B cell (primary cell): ENCODE measurements at regions not wholly inside any gene's neighbourhood (a gene's known extent, or its start where the extent isn't known, plus 50 kb on each side); places are given as distances from the start of the nearest gene placed in this dataset.

Experiments used
- ATAC-seq: fragments of 200-7000 bp; cut with Tn5 transposase; one replicate; pipeline ENCODE4 v1.10.0; 2021; ENCODE audit warnings: low read depth, mild to moderate bottlenecking, moderate number of reproducible peaks, moderate library complexity
- CTCF ChIA-PET: fragments of 350-600 bp; sonication (Branson Sonifier 250); formaldehyde crosslinking; loops from one replicate; lab custom pipeline; 2021; ENCODE audit warnings: antibody characterized with exemption, inconsistent platforms; lab: Charles Lee
- POLR2A ChIA-PET: fragments of 350-600 bp; sonication (Branson Sonifier 250); formaldehyde crosslinking; loops from one replicate; lab custom pipeline; 2021; ENCODE audit warnings: antibody characterized with exemption; lab: Charles Lee
- DNase-seq: peaks from one replicate; pipeline ENCODE4 v3.0.0; 2013
- H2AFZ ChIP-seq: 2 replicates; pipeline ENCODE4 v1.6.1; 2012; ENCODE audit warnings: mild to moderate bottlenecking, low read depth, low read length; ENCODE audit not compliant: insufficient read depth, poor library complexity, severe bottlenecking
- H3K27ac ChIP-seq, 2 donors: 1 replicate in 1 of 2; 2 replicates in 1 of 2; pipeline ENCODE4 v1.5.1; 2012 to 2013; ENCODE audit warnings: low read length in 2 of 2, mild to moderate bottlenecking in 2 of 2, moderate library complexity in 1 of 2
- H3K27me3 ChIP-seq, 4 experiments: fragments of 200-600 bp in 1 of 4; sonication (generic) in 1 of 4; replicated peaks in 1 of 4; 1 replicate in 2 of 4; 2 replicates in 2 of 4; pipeline versions ENCODE4 v1.6.1 to v1.7.0; 2013 to 2016; ENCODE audit warnings: low read length in 3 of 4, mild to moderate bottlenecking in 2 of 4, mixed read lengths in 1 of 4, moderate library complexity in 1 of 4; ENCODE audit not compliant: insufficient read depth in 4 of 4, control insufficient read depth in 3 of 4; ENCODE audit errors: control extremely low read depth in 1 of 4
- H3K36me3 ChIP-seq, 2 experiments: replicated peaks in 1 of 2; 1 replicate in 1 of 2; 2 replicates in 1 of 2; pipeline versions ENCODE4 v1.6.1 to v1.7.1; 2013; ENCODE audit warnings: low read length in 1 of 2; ENCODE audit not compliant: insufficient read depth in 2 of 2, control insufficient read depth in 1 of 2; ENCODE audit errors: control extremely low read depth in 1 of 2, extremely low read depth in 1 of 2
- H3K4me1 ChIP-seq, 2 donors: fragments of 200-600 bp in 1 of 2; sonication (generic) in 1 of 2; 1 replicate in 1 of 2; 2 replicates in 1 of 2; pipeline versions ENCODE4 v1.5.1 to v1.6.1; 2013 to 2017; ENCODE audit warnings: low read length in 2 of 2; ENCODE audit not compliant: control insufficient read depth in 2 of 2, insufficient read depth in 2 of 2
- H3K4me2 ChIP-seq: replicated peaks from 2 replicates; pipeline ENCODE3; 2012; ENCODE audit warnings: mild to moderate bottlenecking, low read depth, low read length; ENCODE audit not compliant: poor library complexity, severe bottlenecking
- H3K4me3 ChIP-seq, 5 experiments: fragments of 200-600 bp in 1 of 5; sonication (generic) in 1 of 5; 1 replicate in 3 of 5; 2 replicates in 2 of 5; pipeline versions ENCODE4 v1.5.1 to v1.7.0; 2011 to 2016; ENCODE audit warnings: low read length in 4 of 5, mild to moderate bottlenecking in 4 of 5, low read depth in 2 of 5, control low read depth in 1 of 5, moderate library complexity in 1 of 5; ENCODE audit not compliant: insufficient read depth in 1 of 5; ENCODE audit errors: control extremely low read depth in 1 of 5, extremely low read depth in 1 of 5
- H3K79me2 ChIP-seq: fragments of 200-600 bp; sonication (generic); one replicate; pipeline ENCODE4 v1.6.0; 2016; ENCODE audit warnings: low read length; ENCODE audit not compliant: control insufficient read depth, insufficient read depth
- H3K9ac ChIP-seq: fragments of 200-600 bp; sonication (generic); 2 replicates; pipeline ENCODE4 v1.6.1; 2017; ENCODE audit warnings: mild to moderate bottlenecking, low read length, moderate library complexity
- H3K9me3 ChIP-seq, 3 donors: one replicate each; pipeline versions ENCODE4 v1.6.1 to v1.7.1; 2013; ENCODE audit warnings: low read length in 2 of 3; ENCODE audit not compliant: control insufficient read depth in 2 of 3, insufficient read depth in 1 of 3; ENCODE audit errors: control extremely low read depth in 1 of 3
- H4K20me1 ChIP-seq: 2 replicates; pipeline ENCODE4 v1.6.0; 2012; ENCODE audit warnings: mild to moderate bottlenecking, low read length; ENCODE audit not compliant: insufficient read depth, control insufficient read depth, poor library complexity, severe bottlenecking
- H3K27ac Mint-ChIP-seq: one replicate; pipeline ENCODE4 v1.8.0; 2021; ENCODE audit warnings: mixed read lengths
- H3K27me3 Mint-ChIP-seq: one replicate; pipeline ENCODE4 v1.8.0; 2021; ENCODE audit warnings: mixed read lengths
- H3K4me1 Mint-ChIP-seq: one replicate; pipeline ENCODE4 v1.8.0; 2021; ENCODE audit warnings: mixed read lengths
- H3K4me3 Mint-ChIP-seq: one replicate; pipeline ENCODE4 v1.8.0; 2021; ENCODE audit warnings: mixed read lengths
- H3K9me3 Mint-ChIP-seq: one replicate; pipeline ENCODE4 v1.8.0; 2022; ENCODE audit warnings: mixed read lengths; ENCODE audit not compliant: insufficient read depth
- EZH2 ChIP-seq: IDR thresholded peaks from 2 replicates; pipeline ENCODE4 v1.6.1; 2012; ENCODE audit warnings: borderline replicate concordance, low read depth, mild to moderate bottlenecking, moderate library complexity, low read length; ENCODE audit not compliant: insufficient read depth, poor library complexity, severe bottlenecking
- WGBS: methylation state at CpG from one replicate; pipeline ENCODE4 v1.1.5; 2013; ENCODE audit warnings: missing lambda C conversion rate; ENCODE audit not compliant: insufficient coverage; 5-methylcytosine and 5-hydroxymethylcytosine counted together
- intact Hi-C: fragments of 100-400 bp; cut with micrococcal nuclease; formaldehyde crosslinking; loops from one replicate; pipeline ENCODE4 v1.10.0; 2022
- TF ChIP-seq, protein P1 (sequence below): fragments of 200-600 bp; IDR thresholded peaks from one replicate; pipeline ENCODE4 v1.8.0; 2022; ENCODE audit warnings: antibody characterized with exemption, mild to moderate bottlenecking

DNA sequence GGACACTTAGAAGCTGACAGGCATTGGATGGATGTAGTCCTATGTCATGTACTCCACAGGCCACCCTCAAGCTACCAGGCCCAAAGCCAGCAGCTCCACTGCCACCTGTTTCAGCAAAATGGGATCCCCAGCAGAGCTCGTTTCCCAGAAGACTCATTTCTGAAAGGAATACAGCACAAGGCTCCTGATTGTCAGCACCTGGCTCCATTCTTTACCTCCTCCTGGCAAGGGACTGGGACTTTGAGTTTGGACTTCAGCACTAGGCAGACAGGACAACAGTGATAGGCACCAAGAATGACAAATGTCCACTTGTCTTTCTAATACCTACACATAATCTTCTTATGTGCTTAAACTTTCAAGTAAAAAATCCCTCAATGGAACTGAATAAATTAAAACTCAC lies 150.4 kb upstream of the RXFP2 start:
- no peaks in the 10 kb centered on the region for H3K27me3 ChIP-seq
- DNase-seq = no peak
- intact Hi-C loops = no loop called here
- H3K27me3 Mint-ChIP-seq = peaks cover 3% of the 10 kb centered on the region
- H3K27ac Mint-ChIP-seq = no peak overlapping the region
- H3K27ac ChIP-seq = no peak overlapping the region
- no peak overlapping the region for H3K4me3 ChIP-seq
- no peak overlapping the region for H3K4me2 ChIP-seq
- no peak overlapping the region for H3K9ac ChIP-seq
- no peaks in the 10 kb centered on the region for H3K36me3 ChIP-seq
- H3K9me3 ChIP-seq = peaks cover 0 to 15% (median 1%) of the 10 kb centered on the region in 3 donors
- H3K4me1 ChIP-seq = no peaks in the 10 kb centered on the region
- H4K20me1 ChIP-seq = no peaks in the 10 kb centered on the region
- CTCF ChIA-PET = no interaction called here
- H3K9me3 Mint-ChIP-seq = peaks cover 3% of the 10 kb centered on the region
- TF ChIP-seq, protein P1, sequence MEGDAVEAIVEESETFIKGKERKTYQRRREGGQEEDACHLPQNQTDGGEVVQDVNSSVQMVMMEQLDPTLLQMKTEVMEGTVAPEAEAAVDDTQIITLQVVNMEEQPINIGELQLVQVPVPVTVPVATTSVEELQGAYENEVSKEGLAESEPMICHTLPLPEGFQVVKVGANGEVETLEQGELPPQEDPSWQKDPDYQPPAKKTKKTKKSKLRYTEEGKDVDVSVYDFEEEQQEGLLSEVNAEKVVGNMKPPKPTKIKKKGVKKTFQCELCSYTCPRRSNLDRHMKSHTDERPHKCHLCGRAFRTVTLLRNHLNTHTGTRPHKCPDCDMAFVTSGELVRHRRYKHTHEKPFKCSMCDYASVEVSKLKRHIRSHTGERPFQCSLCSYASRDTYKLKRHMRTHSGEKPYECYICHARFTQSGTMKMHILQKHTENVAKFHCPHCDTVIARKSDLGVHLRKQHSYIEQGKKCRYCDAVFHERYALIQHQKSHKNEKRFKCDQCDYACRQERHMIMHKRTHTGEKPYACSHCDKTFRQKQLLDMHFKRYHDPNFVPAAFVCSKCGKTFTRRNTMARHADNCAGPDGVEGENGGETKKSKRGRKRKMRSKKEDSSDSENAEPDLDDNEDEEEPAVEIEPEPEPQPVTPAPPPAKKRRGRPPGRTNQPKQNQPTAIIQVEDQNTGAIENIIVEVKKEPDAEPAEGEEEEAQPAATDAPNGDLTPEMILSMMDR = no peak
- TF ChIP-seq EZH2 = no peak
- no peak for ATAC-seq
- no peaks in the 10 kb centered on the region for H3K79me2 ChIP-seq
- POLR2A ChIA-PET = no interaction called here
- WGBS = 56% methylated on average over 1 of the region's 1 CpG
- H3K4me1 Mint-ChIP-seq = no peaks in the 10 kb centered on the region
- H3K4me3 Mint-ChIP-seq = no peak overlapping the region
- H2AFZ ChIP-seq = no peak overlapping the region

- peaks cover 3% of the 10 kb centered on the region for H3K9me3 Mint-ChIP-seq
These were observed 147.6 kb upstream of the RXFP2 start for GRCh38 chr13:31591642-31592233.

More at GRCh38 chr13:31591642-31592233, 147.6 kb upstream of the RXFP2 start:
- no peak for ATAC-seq
- Histone ChIP-seq H2AFZ (no peak overlapping the region), H3K36me3 (no peaks in the 10 kb centered on the region), H3K4me2 (no peak overlapping the region), H3K9ac (no peak overlapping the region), H3K4me1 (no peaks in the 10 kb centered on the region), H3K27me3 (no peaks in the 10 kb centered on the region), H3K27ac (no peak overlapping the region), H3K9me3 (peaks cover 0 to 7% (median 0%) of the 10 kb centered on the region in 3 donors), H4K20me1 (no peaks in the 10 kb centered on the region), H3K4me3 (no peak overlapping the region), H3K79me2 (no peaks in the 10 kb centered on the region)
- Mint-ChIP-seq H3K27ac (no peak overlapping the region), H3K4me3 (no peak overlapping the region), H3K27me3 (no peaks in the 10 kb centered on the region), H3K4me1 (no peaks in the 10 kb centered on the region)
- WGBS = 60% methylated on average over 2 of the region's 4 CpGs
- POLR2A ChIA-PET = no interaction called here
- DNase-seq = no peak
- intact Hi-C loops = no loop called here
- TF ChIP-seq, protein P1 = no peak
- TF ChIP-seq EZH2 = no peak
- CTCF ChIA-PET = no interaction called here
